HepG2 (cell line): ENCODE measurements at regions not wholly inside any gene's neighbourhood (a gene's known extent, or its start where the extent isn't known, plus 50 kb on each side); places are given as distances from the start of the nearest gene placed in this dataset.

Source experiments
- AFF4 ChIP-seq: sonication (generic); formaldehyde crosslinking; IDR thresholded peaks from 2 replicates; pipeline ENCODE4 v1.4.0; 2020; ENCODE audit warnings: missing genetic modification reagents
- ATF3 ChIP-seq: sonication (generic); formaldehyde crosslinking; IDR thresholded peaks from 2 replicates; pipeline ENCODE4 v1.4.0; 2020; ENCODE audit warnings: missing genetic modification reagents
- CTCF ChIP-seq: sonication (generic); formaldehyde crosslinking; IDR thresholded peaks from 2 replicates; pipeline ENCODE4 v1.5.0; 2020; ENCODE audit warnings: mild to moderate bottlenecking, missing genetic modification reagents, moderate library complexity
- POLR2A ChIP-seq, 2 experiments: IDR thresholded peaks; 2 replicates each; pipeline ENCODE4 v1.6.1; 2011; ENCODE audit warnings: low read depth in 2 of 2, low read length in 2 of 2, mild to moderate bottlenecking in 1 of 2, moderate library complexity in 1 of 2; ENCODE audit not compliant: insufficient read depth in 1 of 2

- TF ChIP-seq POLR2A (IDR thresholded peaks at IDR 0.05; ENCODE audit: insufficient read depth in 1 of 2, low read depth in 2 of 2, low read length in 2 of 2) (no peak), CTCF (CRISPR knock-in tag) (no peak), AFF4 (no peak), ATF3 (CRISPR knock-in tag) (no peak)
Observed at GRCh38 chr20:12593342-12593873, 415.4 kb upstream of the SPTLC3 start.
